C4-2B (cell line): ENCODE measurements at regions not wholly inside any gene's neighbourhood (a gene's known extent, or its start where the extent isn't known, plus 50 kb on each side); places are given as distances from the start of the nearest gene placed in this dataset.

Experiments used
- ZFX ChIP-seq: fragments of 450-650 bp; IDR thresholded peaks from 2 replicates; pipeline ENCODE4 v1.6.1; 2017
- TF ChIP-seq, protein P1 (sequence below): fragments of 450-650 bp; conservative IDR thresholded peaks from 2 replicates; pipeline ENCODE4 v1.5.1; 2017; ENCODE audit warnings: mild to moderate bottlenecking

DNA sequence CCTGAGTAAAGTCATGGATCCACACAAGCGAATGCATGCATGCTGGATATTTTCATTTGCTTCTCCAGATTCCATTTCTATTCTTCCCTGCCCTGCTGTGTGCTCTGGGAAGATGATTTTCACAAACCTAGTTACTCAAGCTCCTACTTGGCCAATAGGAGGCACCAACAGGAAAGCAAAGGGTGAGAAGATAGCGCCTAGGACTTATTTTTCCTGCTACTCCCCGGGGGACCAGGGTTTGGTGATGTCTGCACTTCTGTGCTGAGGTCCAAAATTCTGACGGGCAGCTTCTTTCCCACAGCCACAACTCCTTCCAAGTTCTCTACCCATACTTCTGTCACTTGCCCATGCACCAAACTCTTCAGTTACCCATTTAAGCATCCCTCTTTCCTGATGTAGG is 509.3 kb upstream of the TENM4 start:
- TF ChIP-seq ZFX: no peak
- TF ChIP-seq, protein P1, sequence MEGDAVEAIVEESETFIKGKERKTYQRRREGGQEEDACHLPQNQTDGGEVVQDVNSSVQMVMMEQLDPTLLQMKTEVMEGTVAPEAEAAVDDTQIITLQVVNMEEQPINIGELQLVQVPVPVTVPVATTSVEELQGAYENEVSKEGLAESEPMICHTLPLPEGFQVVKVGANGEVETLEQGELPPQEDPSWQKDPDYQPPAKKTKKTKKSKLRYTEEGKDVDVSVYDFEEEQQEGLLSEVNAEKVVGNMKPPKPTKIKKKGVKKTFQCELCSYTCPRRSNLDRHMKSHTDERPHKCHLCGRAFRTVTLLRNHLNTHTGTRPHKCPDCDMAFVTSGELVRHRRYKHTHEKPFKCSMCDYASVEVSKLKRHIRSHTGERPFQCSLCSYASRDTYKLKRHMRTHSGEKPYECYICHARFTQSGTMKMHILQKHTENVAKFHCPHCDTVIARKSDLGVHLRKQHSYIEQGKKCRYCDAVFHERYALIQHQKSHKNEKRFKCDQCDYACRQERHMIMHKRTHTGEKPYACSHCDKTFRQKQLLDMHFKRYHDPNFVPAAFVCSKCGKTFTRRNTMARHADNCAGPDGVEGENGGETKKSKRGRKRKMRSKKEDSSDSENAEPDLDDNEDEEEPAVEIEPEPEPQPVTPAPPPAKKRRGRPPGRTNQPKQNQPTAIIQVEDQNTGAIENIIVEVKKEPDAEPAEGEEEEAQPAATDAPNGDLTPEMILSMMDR: peak; percentile 13; the same call in 1 of the 2 replicates
